Esophagus squamous epithelium (tissue), 4 donors: ENCODE measurements at regions not wholly inside any gene's neighbourhood (a gene's known extent, or its start where the extent isn't known, plus 50 kb on each side); places are given as distances from the start of the nearest gene placed in this dataset.

ENCODE experiments used
- CTCF ChIP-seq, 6 experiments: fragments of 450-650 bp in 4 of 6; fragments of 200-600 bp in 2 of 6; sonication (generic) in 2 of 6; IDR thresholded peaks; one replicate each; pipeline ENCODE4 v1.5.1; 2016 to 2019; ENCODE audit warnings: antibody characterized with exemption in 6 of 6, mild to moderate bottlenecking in 4 of 6, moderate library complexity in 4 of 6
- POLR2A ChIP-seq, 4 donors: fragments of 450-650 bp; IDR thresholded peaks; one replicate each; pipeline ENCODE4 v1.6.1; 2017; ENCODE audit warnings: antibody characterized with exemption in 4 of 4, mild to moderate bottlenecking in 4 of 4, moderate library complexity in 3 of 4

GRCh38 chr10:62648921-62649320 is 155.6 kb upstream of the ADO start:
- TF ChIP-seq CTCF (IDR thresholded peaks at IDR 0.05) (no peak), POLR2A (IDR thresholded peaks at IDR 0.05) (no peak)
